Neural crest cell (in vitro differentiated cells): ENCODE measurements at regions not wholly inside any gene's neighbourhood (a gene's known extent, or its start where the extent isn't known, plus 50 kb on each side); places are given as distances from the start of the nearest gene placed in this dataset.

ENCODE experiments used
- DNase-seq: peaks from one replicate; pipeline ENCODE4 v3.0.0; 2021; ENCODE audit warnings: low read depth, mixed read lengths, low spot score
- H3K27ac Mint-ChIP-seq: one replicate; pipeline ENCODE4 v1.8.0; 2021; ENCODE audit warnings: mild to moderate bottlenecking, mixed read lengths; ENCODE audit not compliant: unreplicated experiment
- H3K27me3 Mint-ChIP-seq: 2 replicates; pipeline ENCODE4 v1.8.0; 2021; ENCODE audit warnings: low read depth, mild to moderate bottlenecking, mixed read lengths
- H3K36me3 Mint-ChIP-seq: 2 replicates; pipeline ENCODE4 v1.8.0; 2021; ENCODE audit warnings: low read depth, mild to moderate bottlenecking, mixed read lengths
- H3K4me1 Mint-ChIP-seq: 2 replicates; pipeline ENCODE4 v1.8.0; 2021; ENCODE audit warnings: mixed read lengths
- H3K4me3 Mint-ChIP-seq: one replicate; pipeline ENCODE4 v1.8.0; 2021; ENCODE audit warnings: mild to moderate bottlenecking, mixed read lengths
- H3K9me3 Mint-ChIP-seq: 2 replicates; pipeline ENCODE4 v1.8.0; 2021; ENCODE audit warnings: mixed read lengths
- TF ChIP-seq, protein P1 (sequence below): fragments of 200-600 bp; sonication (generic); conservative IDR thresholded peaks from 2 replicates; pipeline ENCODE4 v1.5.0; 2021; ENCODE audit warnings: antibody characterized with exemption, mild to moderate bottlenecking

DNA sequence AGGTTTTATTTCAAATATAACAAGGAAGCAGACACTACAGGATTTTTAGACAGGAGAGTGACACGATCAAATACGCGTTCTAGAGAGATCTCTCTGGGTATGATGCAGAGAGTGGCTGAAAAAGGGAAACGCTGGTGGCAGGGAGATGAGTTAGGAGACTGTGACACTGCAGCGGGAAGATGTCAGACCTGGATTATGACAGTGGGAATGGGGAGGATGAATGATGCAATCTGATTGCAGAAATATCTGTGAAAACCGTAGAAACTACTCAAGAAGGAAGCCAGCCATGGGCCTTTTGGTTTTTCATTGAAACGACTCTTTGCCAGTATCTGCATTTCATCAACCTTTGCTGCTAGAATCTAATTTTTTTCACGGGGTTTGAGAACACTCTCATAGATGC, 157.9 kb downstream of the FAM43A start:
- Mint-ChIP-seq H3K4me1 (no peaks in the 10 kb centered on the region), H3K36me3 (peaks cover 3% of the 10 kb centered on the region), H3K4me3 (no peak overlapping the region), H3K27ac (no peak overlapping the region), H3K9me3 (no peaks in the 10 kb centered on the region), H3K27me3 (no peaks in the 10 kb centered on the region)
- TF ChIP-seq, protein P1, sequence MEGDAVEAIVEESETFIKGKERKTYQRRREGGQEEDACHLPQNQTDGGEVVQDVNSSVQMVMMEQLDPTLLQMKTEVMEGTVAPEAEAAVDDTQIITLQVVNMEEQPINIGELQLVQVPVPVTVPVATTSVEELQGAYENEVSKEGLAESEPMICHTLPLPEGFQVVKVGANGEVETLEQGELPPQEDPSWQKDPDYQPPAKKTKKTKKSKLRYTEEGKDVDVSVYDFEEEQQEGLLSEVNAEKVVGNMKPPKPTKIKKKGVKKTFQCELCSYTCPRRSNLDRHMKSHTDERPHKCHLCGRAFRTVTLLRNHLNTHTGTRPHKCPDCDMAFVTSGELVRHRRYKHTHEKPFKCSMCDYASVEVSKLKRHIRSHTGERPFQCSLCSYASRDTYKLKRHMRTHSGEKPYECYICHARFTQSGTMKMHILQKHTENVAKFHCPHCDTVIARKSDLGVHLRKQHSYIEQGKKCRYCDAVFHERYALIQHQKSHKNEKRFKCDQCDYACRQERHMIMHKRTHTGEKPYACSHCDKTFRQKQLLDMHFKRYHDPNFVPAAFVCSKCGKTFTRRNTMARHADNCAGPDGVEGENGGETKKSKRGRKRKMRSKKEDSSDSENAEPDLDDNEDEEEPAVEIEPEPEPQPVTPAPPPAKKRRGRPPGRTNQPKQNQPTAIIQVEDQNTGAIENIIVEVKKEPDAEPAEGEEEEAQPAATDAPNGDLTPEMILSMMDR: no peak
- DNase-seq: no peak

DNA sequence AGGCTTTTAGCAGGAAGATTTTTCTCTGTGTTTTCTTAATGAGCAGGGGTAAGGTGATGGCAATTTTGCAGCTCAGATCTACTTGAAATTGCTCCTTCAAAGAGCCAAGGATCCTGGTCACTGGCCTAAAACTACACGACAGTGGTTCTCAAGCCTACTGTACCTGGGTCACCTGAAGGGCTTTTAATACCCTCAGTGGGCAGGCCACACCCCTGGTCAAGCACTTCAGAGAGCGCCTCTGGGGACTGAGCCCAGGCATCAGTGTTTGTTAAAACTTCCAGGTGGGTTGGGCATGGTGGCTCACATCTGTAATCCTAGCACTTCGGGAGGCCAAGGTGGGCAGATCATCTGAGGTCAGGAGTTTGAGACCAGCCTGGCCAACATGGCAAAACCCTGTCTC, 158.4 kb downstream of the FAM43A start:
- Mint-ChIP-seq H3K4me1 (no peaks in the 10 kb centered on the region), H3K4me3 (no peak overlapping the region), H3K27me3 (no peaks in the 10 kb centered on the region), H3K36me3 (peaks cover 3% of the 10 kb centered on the region), H3K27ac (no peak overlapping the region), H3K9me3 (no peaks in the 10 kb centered on the region)
- DNase-seq: no peak
- TF ChIP-seq, protein P1: no peak

DNA sequence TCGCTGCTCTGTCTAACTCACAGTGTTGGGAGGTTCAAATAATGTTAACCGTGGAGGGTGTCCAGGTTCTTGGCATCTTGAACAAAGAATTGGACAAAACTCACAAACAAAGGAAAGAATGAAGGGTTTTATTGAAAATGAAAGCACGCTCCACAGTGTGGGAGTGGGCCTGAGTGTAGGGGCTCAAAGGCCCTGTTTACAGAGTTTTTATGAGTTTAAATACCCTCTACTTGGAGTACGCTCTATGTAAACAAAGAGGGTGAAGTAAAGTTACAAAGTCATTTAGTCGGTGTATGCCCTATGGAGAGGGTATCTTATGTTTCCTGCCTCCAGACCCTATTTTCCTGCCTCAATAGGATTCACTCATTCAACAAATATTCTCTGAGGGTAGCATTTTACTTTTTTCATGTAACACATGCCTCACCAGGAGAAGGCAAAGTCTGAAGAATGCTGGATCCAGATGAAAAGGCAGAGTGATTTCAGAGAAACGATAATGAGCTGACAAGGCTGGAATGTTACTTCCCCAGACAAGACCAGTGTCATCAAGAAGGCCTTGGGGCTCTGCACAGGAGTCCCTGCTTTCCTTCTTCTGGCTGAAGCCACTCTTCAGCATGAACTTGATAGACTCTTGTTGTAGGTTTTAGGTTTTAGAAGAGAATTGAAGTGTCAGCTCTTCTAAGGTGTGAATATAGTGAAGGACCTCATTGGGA, 163.6 kb downstream of the FAM43A start:
- no peak overlapping the region for H3K4me3 Mint-ChIP-seq
- H3K27ac Mint-ChIP-seq: no peak overlapping the region
- peaks cover 3% of the 10 kb centered on the region for H3K36me3 Mint-ChIP-seq
- no peaks in the 10 kb centered on the region for H3K9me3 Mint-ChIP-seq
- DNase-seq: no peak
- H3K4me1 Mint-ChIP-seq: peaks cover 3% of the 10 kb centered on the region
- TF ChIP-seq, protein P1: no peak
- H3K27me3 Mint-ChIP-seq: no peaks in the 10 kb centered on the region

DNA sequence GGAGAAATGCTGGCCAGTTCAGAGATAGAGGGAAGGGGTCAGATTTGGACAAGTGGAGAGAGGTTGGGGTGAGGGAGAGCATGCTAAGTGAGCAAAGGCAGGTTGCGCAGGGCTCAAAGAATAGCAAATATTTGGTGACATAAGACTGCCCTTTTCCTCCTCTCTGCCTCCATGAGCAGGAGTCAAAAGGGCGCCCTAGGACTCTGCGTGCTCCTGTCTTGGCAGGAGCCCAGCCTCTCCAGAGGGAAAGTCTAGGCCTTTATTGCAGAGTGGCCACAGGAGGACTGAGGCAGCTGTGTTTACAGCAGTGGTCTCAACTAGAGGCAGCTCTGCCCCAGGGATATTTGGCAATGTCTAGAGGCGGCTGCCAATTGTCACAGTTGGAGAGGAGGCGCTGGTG, 165.6 kb downstream of the FAM43A start:
- TF ChIP-seq, protein P1: no peak
- peaks cover 5% of the 10 kb centered on the region for H3K4me1 Mint-ChIP-seq

DNA sequence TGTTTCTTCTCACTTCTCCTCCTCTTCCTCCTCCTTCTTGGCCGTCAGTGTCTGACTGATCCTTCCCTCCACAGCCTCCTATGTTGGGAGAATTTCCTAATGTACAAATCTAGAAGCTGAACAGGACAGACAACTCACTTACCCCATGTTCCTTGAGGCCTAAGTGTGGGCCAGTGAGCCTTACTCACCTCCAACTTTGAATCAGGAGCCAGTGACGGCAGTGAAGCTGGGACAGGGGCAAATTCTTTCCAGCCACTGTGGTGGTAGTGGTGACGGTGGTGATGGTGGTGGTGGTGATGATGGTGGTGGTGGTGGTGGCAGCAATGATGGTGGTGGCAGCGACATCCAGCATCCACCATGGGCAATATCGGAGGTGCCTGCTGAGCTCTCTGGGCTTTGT, 166.3 kb downstream of the FAM43A start:
- peaks cover 5% of the 10 kb centered on the region for H3K4me1 Mint-ChIP-seq
- no peak overlapping the region for H3K4me3 Mint-ChIP-seq
- no peaks in the 10 kb centered on the region for H3K27me3 Mint-ChIP-seq
- H3K36me3 Mint-ChIP-seq: no peaks in the 10 kb centered on the region
- TF ChIP-seq, protein P1: no peak
- no peaks in the 10 kb centered on the region for H3K9me3 Mint-ChIP-seq
- no peak for DNase-seq
- H3K27ac Mint-ChIP-seq: no peak overlapping the region

More for the DNA sequence above, 165.6 kb downstream of the FAM43A start:
- DNase-seq: no peak
- H3K4me3 Mint-ChIP-seq: no peak overlapping the region
- H3K27ac Mint-ChIP-seq: no peak overlapping the region
- no peaks in the 10 kb centered on the region for H3K36me3 Mint-ChIP-seq
- no peaks in the 10 kb centered on the region for H3K9me3 Mint-ChIP-seq
- H3K27me3 Mint-ChIP-seq: no peaks in the 10 kb centered on the region
